ENCODE measurements at regions not wholly inside any gene's neighbourhood (a gene's known extent, or its start where the extent isn't known, plus 50 kb on each side); places are given as distances from the start of the nearest gene placed in this dataset.

- Mint-ChIP-seq H3K4me1 (no peaks in the 10 kb centered on the region), H3K4me3 (no peak overlapping the region), H3K9me3 (no peaks in the 10 kb centered on the region), H3K27ac (no peak overlapping the region), H3K36me3 (ENCODE audit: low read depth) (no peaks in the 10 kb centered on the region), H3K27me3 (ENCODE audit: low read depth) (no peaks in the 10 kb centered on the region)
- no peak for TF ChIP-seq CTCF (IDR thresholded peaks at IDR 0.05; ENCODE audit: unreplicated experiment in 3 of 3)
Observed at GRCh38 chr4:136551753-136552152, 980.5 kb downstream of the PCDH18 start.

GRCh38 chr4:136540747-136541146 is 991.5 kb downstream of the PCDH18 start:
- H3K36me3 Mint-ChIP-seq (ENCODE audit: low read depth), result no peaks in the 10 kb centered on the region
- H3K4me1 Mint-ChIP-seq, result no peaks in the 10 kb centered on the region
- H3K9me3 Mint-ChIP-seq, result no peaks in the 10 kb centered on the region
- TF ChIP-seq CTCF (IDR thresholded peaks at IDR 0.05; ENCODE audit: unreplicated experiment in 3 of 3), result no peak
- no peak overlapping the region for H3K4me3 Mint-ChIP-seq
- no peak overlapping the region for H3K27ac Mint-ChIP-seq
- H3K27me3 Mint-ChIP-seq (ENCODE audit: low read depth), result no peaks in the 10 kb centered on the region

- no peaks in the 10 kb centered on the region for H3K36me3 Mint-ChIP-seq (ENCODE audit: low read depth)
- H3K9me3 Mint-ChIP-seq, result no peaks in the 10 kb centered on the region
- no peak for TF ChIP-seq CTCF (IDR thresholded peaks at IDR 0.05; ENCODE audit: unreplicated experiment in 3 of 3)
- no peaks in the 10 kb centered on the region for H3K4me1 Mint-ChIP-seq
- no peak overlapping the region for H3K4me3 Mint-ChIP-seq
- H3K27ac Mint-ChIP-seq, result no peak overlapping the region
- H3K27me3 Mint-ChIP-seq (ENCODE audit: low read depth), result no peaks in the 10 kb centered on the region
Observed at GRCh38 chr4:136528131-136528530, 1004.2 kb downstream of the PCDH18 start.

GRCh38 chr4:136526517-136526916 is 1005.8 kb downstream of the PCDH18 start:
- TF ChIP-seq CTCF (IDR thresholded peaks at IDR 0.05; ENCODE audit: unreplicated experiment in 3 of 3), result no peak

GRCh38 chr4:136524039-136524438 is 1008.3 kb downstream of the PCDH18 start:
- TF ChIP-seq CTCF (IDR thresholded peaks at IDR 0.05; ENCODE audit: unreplicated experiment in 3 of 3), result no peak
- H3K9me3 Mint-ChIP-seq, result peaks cover 10% of the 10 kb centered on the region
- H3K27me3 Mint-ChIP-seq (ENCODE audit: low read depth), result no peaks in the 10 kb centered on the region
- no peaks in the 10 kb centered on the region for H3K4me1 Mint-ChIP-seq
- H3K27ac Mint-ChIP-seq, result no peak overlapping the region
- no peak overlapping the region for H3K4me3 Mint-ChIP-seq
- H3K36me3 Mint-ChIP-seq (ENCODE audit: low read depth), result no peaks in the 10 kb centered on the region

More at GRCh38 chr4:136526517-136526916, 1005.8 kb downstream of the PCDH18 start:
- no peak overlapping the region for H3K4me3 Mint-ChIP-seq
- no peaks in the 10 kb centered on the region for H3K9me3 Mint-ChIP-seq
- H3K4me1 Mint-ChIP-seq, result no peaks in the 10 kb centered on the region
- H3K36me3 Mint-ChIP-seq (ENCODE audit: low read depth), result no peaks in the 10 kb centered on the region
- no peaks in the 10 kb centered on the region for H3K27me3 Mint-ChIP-seq (ENCODE audit: low read depth)
- H3K27ac Mint-ChIP-seq, result no peak overlapping the region

- Mint-ChIP-seq H3K4me1 (no peaks in the 10 kb centered on the region), H3K4me3 (no peak overlapping the region), H3K27me3 (ENCODE audit: low read depth) (no peaks in the 10 kb centered on the region), H3K9me3 (peaks cover 15% of the 10 kb centered on the region), H3K36me3 (ENCODE audit: low read depth) (no peaks in the 10 kb centered on the region), H3K27ac (no peak overlapping the region)
- no peak for TF ChIP-seq CTCF (IDR thresholded peaks at IDR 0.05; ENCODE audit: unreplicated experiment in 3 of 3)
Observed at GRCh38 chr4:136516371-136516770, 1015.9 kb downstream of the PCDH18 start.

Measured in nephron (organoid).